A673 (cell line): ENCODE measurements at regions not wholly inside any gene's neighbourhood (a gene's known extent, or its start where the extent isn't known, plus 50 kb on each side); places are given as distances from the start of the nearest gene placed in this dataset.

Experiments used
- EZH2 ChIP-seq: fragments of 200-600 bp; sonication (generic); IDR thresholded peaks from 2 replicates; pipeline ENCODE4 v1.6.1; 2017; ENCODE audit warnings: borderline replicate concordance, low read depth, mild to moderate bottlenecking, mixed read lengths, antibody characterized with exemption, low read length; ENCODE audit not compliant: poor library complexity, severe bottlenecking
- TF ChIP-seq, protein P1 (sequence below): fragments of 300-800, 200-600 bp; sonication (generic); conservative IDR thresholded peaks from 2 replicates; pipeline ENCODE4 v1.5.1; 2017; ENCODE audit warnings: low read depth, mild to moderate bottlenecking, antibody characterized with exemption, low read length, moderate library complexity, mixed read lengths

DNA sequence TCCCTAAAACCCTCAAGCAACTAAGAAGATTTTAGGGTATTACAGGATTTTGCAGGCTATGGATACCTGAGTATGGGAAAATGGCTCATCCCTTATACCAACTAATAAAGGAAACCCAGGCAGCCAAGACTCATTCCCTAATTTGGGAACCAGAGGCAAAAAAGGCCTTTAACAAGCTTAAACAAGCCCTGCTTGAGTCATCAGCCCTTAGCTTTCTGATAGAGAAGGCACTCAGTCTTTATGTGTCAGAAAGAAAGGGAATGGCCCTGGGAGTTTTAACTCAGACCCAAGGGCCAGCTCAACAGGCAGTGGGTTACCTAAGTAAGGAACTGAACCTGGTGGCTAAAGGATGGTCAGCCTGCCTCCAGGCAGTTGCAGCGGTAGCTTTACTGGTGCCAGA is 96.9 kb upstream of the RMP24 start:
- TF ChIP-seq, protein P1, sequence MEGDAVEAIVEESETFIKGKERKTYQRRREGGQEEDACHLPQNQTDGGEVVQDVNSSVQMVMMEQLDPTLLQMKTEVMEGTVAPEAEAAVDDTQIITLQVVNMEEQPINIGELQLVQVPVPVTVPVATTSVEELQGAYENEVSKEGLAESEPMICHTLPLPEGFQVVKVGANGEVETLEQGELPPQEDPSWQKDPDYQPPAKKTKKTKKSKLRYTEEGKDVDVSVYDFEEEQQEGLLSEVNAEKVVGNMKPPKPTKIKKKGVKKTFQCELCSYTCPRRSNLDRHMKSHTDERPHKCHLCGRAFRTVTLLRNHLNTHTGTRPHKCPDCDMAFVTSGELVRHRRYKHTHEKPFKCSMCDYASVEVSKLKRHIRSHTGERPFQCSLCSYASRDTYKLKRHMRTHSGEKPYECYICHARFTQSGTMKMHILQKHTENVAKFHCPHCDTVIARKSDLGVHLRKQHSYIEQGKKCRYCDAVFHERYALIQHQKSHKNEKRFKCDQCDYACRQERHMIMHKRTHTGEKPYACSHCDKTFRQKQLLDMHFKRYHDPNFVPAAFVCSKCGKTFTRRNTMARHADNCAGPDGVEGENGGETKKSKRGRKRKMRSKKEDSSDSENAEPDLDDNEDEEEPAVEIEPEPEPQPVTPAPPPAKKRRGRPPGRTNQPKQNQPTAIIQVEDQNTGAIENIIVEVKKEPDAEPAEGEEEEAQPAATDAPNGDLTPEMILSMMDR, result no peak
- no peak for TF ChIP-seq EZH2
